ENCODE measurements at regions not wholly inside any gene's neighbourhood (a gene's known extent, or its start where the extent isn't known, plus 50 kb on each side); places are given as distances from the start of the nearest gene placed in this dataset.

- TF ChIP-seq EZH2 (IDR thresholded peaks at IDR 0.05; ENCODE audit: borderline replicate concordance, low read length) (no peak), CTCF (conservative IDR thresholded peaks at IDR 0.05 in 1 of 2, IDR thresholded peaks at IDR 0.05 in 1 of 2; ENCODE audit: extremely low read depth in 1 of 2, insufficient read depth in 1 of 2, low read depth in 1 of 2, low read length in 2 of 2) (no peak)
These were observed 86.5 kb upstream of the EGFL6 start for GRCh38 chrX:13482746-13483541.

Measured in mammary epithelial cell (primary cell).